ENCODE measurements at regions not wholly inside any gene's neighbourhood (a gene's known extent, or its start where the extent isn't known, plus 50 kb on each side); places are given as distances from the start of the nearest gene placed in this dataset.

GRCh38 chr6:132973514-132973993, 159.2 kb downstream of the RPS12 start (continued):
- no peak for TF ChIP-seq CBX5 (IDR thresholded peaks at IDR 0.05; ENCODE audit: low read depth, low read length)
- no peak for TF ChIP-seq KDM4A (IDR thresholded peaks at IDR 0.05; ENCODE audit: low read depth, low read length, severe bottlenecking)
- no peak for TF ChIP-seq JUND (IDR thresholded peaks at IDR 0.05; ENCODE audit: low read length)
- no peak for TF ChIP-seq EP300 (IDR thresholded peaks at IDR 0.05; ENCODE audit: borderline replicate concordance in 1 of 2, low read depth in 2 of 2, low read length in 2 of 2)
- TF ChIP-seq SRF (IDR thresholded peaks at IDR 0.05; ENCODE audit: low read depth, low read length): no peak
- TF ChIP-seq RFX5 (IDR thresholded peaks at IDR 0.05; ENCODE audit: borderline replicate concordance, low read depth, low read length): no peak
- TF ChIP-seq POLR2AphosphoS5 (IDR thresholded peaks at IDR 0.05; ENCODE audit: low read depth, low read length): no peak

Data from H1 (cell line).